ENCODE measurements at regions not wholly inside any gene's neighbourhood (a gene's known extent, or its start where the extent isn't known, plus 50 kb on each side); places are given as distances from the start of the nearest gene placed in this dataset.

GRCh38 chr5:77850536-77851175 lies 74.5 kb upstream of the TBCA start:
- Histone ChIP-seq H3K9me3 (no peaks in the 10 kb centered on the region), H3K36me3 (no peaks in the 10 kb centered on the region), H3K27ac (peak overlapping the region in 2 of 8 donors; percentile 19 to 41), H3K4me1 (peaks cover 3 to 28% (median 18%) of the 10 kb centered on the region in 6 donors), H3K27me3 (replicated peaks in 1 of 7) (peaks cover 0 to 49% (median 0%) of the 10 kb centered on the region in 7 donors), H3K4me3 (peak overlapping the region in 6 of 8 donors; percentile 49 to 79 (median 59))
- no peak for TF ChIP-seq POLR2AphosphoS5 (IDR thresholded peaks at IDR 0.05)
- TF ChIP-seq, protein P1, sequence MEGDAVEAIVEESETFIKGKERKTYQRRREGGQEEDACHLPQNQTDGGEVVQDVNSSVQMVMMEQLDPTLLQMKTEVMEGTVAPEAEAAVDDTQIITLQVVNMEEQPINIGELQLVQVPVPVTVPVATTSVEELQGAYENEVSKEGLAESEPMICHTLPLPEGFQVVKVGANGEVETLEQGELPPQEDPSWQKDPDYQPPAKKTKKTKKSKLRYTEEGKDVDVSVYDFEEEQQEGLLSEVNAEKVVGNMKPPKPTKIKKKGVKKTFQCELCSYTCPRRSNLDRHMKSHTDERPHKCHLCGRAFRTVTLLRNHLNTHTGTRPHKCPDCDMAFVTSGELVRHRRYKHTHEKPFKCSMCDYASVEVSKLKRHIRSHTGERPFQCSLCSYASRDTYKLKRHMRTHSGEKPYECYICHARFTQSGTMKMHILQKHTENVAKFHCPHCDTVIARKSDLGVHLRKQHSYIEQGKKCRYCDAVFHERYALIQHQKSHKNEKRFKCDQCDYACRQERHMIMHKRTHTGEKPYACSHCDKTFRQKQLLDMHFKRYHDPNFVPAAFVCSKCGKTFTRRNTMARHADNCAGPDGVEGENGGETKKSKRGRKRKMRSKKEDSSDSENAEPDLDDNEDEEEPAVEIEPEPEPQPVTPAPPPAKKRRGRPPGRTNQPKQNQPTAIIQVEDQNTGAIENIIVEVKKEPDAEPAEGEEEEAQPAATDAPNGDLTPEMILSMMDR (IDR thresholded peaks at IDR 0.05 in 8 of 11, conservative IDR thresholded peaks at IDR 0.05 in 3 of 11): no peak
- TF ChIP-seq POLR2A (IDR thresholded peaks at IDR 0.05): no peak
- 76 to 92% (median 87%) methylated on average over 30 of the region's 30 CpGs for WGBS, 5 donors
- intact Hi-C loops (cut with DNase I; ENCODE audit: low total_unique reads): no loop called here
- DNase-seq: no peak

DNA sequence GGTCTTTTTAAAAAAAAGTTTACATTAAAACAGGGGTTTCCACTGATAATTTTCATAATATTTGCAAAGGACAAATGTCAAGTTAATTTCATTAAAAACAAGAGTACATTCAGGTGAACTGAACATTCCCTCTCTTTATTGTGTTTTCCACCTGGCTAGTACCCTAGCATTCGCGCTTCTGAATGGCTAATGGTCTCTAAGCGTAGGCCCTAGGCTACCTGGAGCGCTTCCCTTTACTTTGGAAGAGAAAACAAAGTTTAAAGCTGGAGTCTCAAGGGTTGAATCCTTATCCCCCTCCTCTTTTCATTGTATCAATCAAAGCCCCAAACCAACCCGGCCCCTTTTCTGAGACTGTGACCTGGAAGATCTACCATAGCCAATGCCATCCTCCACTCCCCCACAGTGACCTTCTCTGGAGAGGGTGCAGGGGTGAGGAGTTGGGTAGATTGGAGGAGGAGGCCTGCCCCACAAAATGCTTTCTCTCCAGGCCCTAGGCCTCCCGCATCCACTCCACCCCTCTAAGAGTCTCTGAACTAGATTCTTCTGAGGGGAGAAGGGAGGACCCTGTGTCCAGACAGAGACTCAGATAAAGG lies 73.3 kb upstream of the TBCA start:
- no peaks in the 10 kb centered on the region for H3K36me3 ChIP-seq
- TF ChIP-seq POLR2A (IDR thresholded peaks at IDR 0.05) (no peak), POLR2AphosphoS5 (IDR thresholded peaks at IDR 0.05) (no peak)
- TF ChIP-seq, protein P1 (IDR thresholded peaks at IDR 0.05 in 8 of 11, conservative IDR thresholded peaks at IDR 0.05 in 3 of 11): no peak
- H3K9me3 ChIP-seq: no peaks in the 10 kb centered on the region
- WGBS, 5 donors: 93 to 96% (median 96%) methylated on average over 6 of the region's 6 CpGs
- no peak overlapping the region for H3K27ac ChIP-seq
- peaks cover 0 to 61% (median 9%) of the 10 kb centered on the region in 7 donors for H3K27me3 ChIP-seq (replicated peaks in 1 of 7)
- DNase-seq: no peak
- H3K4me1 ChIP-seq: peaks cover 3 to 36% (median 26%) of the 10 kb centered on the region in 6 donors
- intact Hi-C loops (cut with DNase I; ENCODE audit: low total_unique reads): no loop called here
- H3K4me3 ChIP-seq: no peak overlapping the region

GRCh38 chr5:77847814-77848290 lies 71.7 kb upstream of the TBCA start:
- Histone ChIP-seq H3K36me3 (no peaks in the 10 kb centered on the region), H3K27ac (no peak overlapping the region), H3K9me3 (no peaks in the 10 kb centered on the region), H3K4me1 (peaks cover 0 to 36% (median 23%) of the 10 kb centered on the region in 6 donors), H3K4me3 (no peak overlapping the region), H3K27me3 (replicated peaks in 1 of 7) (peaks cover 0 to 60% (median 14%) of the 10 kb centered on the region in 7 donors)
- no peak for DNase-seq
- TF ChIP-seq, protein P1 (IDR thresholded peaks at IDR 0.05 in 8 of 11, conservative IDR thresholded peaks at IDR 0.05 in 3 of 11): no peak
- no peak for TF ChIP-seq POLR2AphosphoS5 (IDR thresholded peaks at IDR 0.05)
- no peak for TF ChIP-seq POLR2A (IDR thresholded peaks at IDR 0.05)
- 72 to 87% (median 80%) methylated on average over 7 of the region's 7 CpGs for WGBS, 5 donors
- intact Hi-C loops (cut with DNase I; ENCODE audit: low total_unique reads): no loop called here

- intact Hi-C loops (cut with DNase I; ENCODE audit: low total_unique reads): no loop called here
- H3K36me3 ChIP-seq: no peaks in the 10 kb centered on the region
- no peaks in the 10 kb centered on the region for H3K9me3 ChIP-seq
- H3K4me1 ChIP-seq: peaks cover 0 to 28% (median 18%) of the 10 kb centered on the region in 6 donors
- TF ChIP-seq POLR2A (IDR thresholded peaks at IDR 0.05) (no peak), POLR2AphosphoS5 (IDR thresholded peaks at IDR 0.05) (no peak)
- TF ChIP-seq, protein P1 (IDR thresholded peaks at IDR 0.05 in 8 of 11, conservative IDR thresholded peaks at IDR 0.05 in 3 of 11): no peak
- no peak for DNase-seq
- WGBS, 5 donors: 73 to 92% (median 81%) methylated on average over 9 of the region's 9 CpGs
- peaks cover 0 to 60% (median 14%) of the 10 kb centered on the region in 7 donors for H3K27me3 ChIP-seq (replicated peaks in 1 of 7)
- H3K27ac ChIP-seq: no peak overlapping the region
- no peak overlapping the region for H3K4me3 ChIP-seq
Observed at GRCh38 chr5:77847129-77847460, 71.0 kb upstream of the TBCA start.

All from spleen (tissue), 11 donors.